HEK293 (cell line): ENCODE measurements at regions not wholly inside any gene's neighbourhood (a gene's known extent, or its start where the extent isn't known, plus 50 kb on each side); places are given as distances from the start of the nearest gene placed in this dataset.

Source experiments
- CTCF ChIA-PET: fragments of 350-600 bp; formaldehyde crosslinking; extraction: SDS; loops from one replicate; lab custom pipeline; 2021; ENCODE audit warnings: antibody characterized with exemption; lab: Yijun Ruan, JAX
- POLR2A ChIA-PET: fragments of 300-600 bp; formaldehyde crosslinking; extraction: SDS; loops from one replicate; lab custom pipeline; 2020; ENCODE audit warnings: antibody characterized with exemption, inconsistent platforms; lab: Yijun Ruan, JAX
- H3K27ac ChIP-seq: fragments of 200-500 bp; sonication (Bioruptor generic); 2 replicates; pipeline ENCODE4 v1.5.1; 2014; ENCODE audit warnings: low read depth, low read length, control low read depth, inconsistent platforms; ENCODE audit errors: extremely low read depth
- H3K36me3 ChIP-seq, 2 experiments: fragments of 200-500 bp in 1 of 2; sonication (Bioruptor generic) in 1 of 2; 1 replicate in 1 of 2; 2 replicates in 1 of 2; pipeline ENCODE4 v1.5.1; 2014 to 2017; ENCODE audit warnings: inconsistent platforms in 2 of 2, low read length in 2 of 2; ENCODE audit not compliant: control insufficient read depth in 2 of 2, insufficient read depth in 1 of 2
- H3K4me1 ChIP-seq: fragments of 200-500 bp; sonication (Bioruptor generic); 2 replicates; pipeline ENCODE4 v1.5.1; 2014; ENCODE audit warnings: mild to moderate bottlenecking, low read length, inconsistent platforms; ENCODE audit not compliant: control insufficient read depth, insufficient read depth
- H3K4me3 ChIP-seq: 2 replicates; pipeline ENCODE4 v1.5.1; 2011; ENCODE audit warnings: low read depth, mild to moderate bottlenecking, control low read depth, low read length, moderate library complexity
- H3K9me3 ChIP-seq: fragments of 200-500 bp; sonication (Bioruptor generic); 2 replicates; pipeline ENCODE4 v1.5.1; 2014; ENCODE audit warnings: low read depth, low read length, inconsistent platforms; ENCODE audit not compliant: control insufficient read depth, insufficient read depth
- HIC1 ChIP-seq: fragments of 450-650 bp; formaldehyde crosslinking; IDR thresholded peaks from 2 replicates; pipeline ENCODE4 v1.5.1; 2016; ENCODE audit warnings: missing biosample characterization, missing genetic modification characterization
- IKZF3 ChIP-seq: fragments of 450-650 bp; IDR thresholded peaks from 2 replicates; pipeline ENCODE4 v1.5.0; 2018; ENCODE audit warnings: missing biosample characterization, mild to moderate bottlenecking, missing genetic modification characterization, moderate library complexity
- KLF17 ChIP-seq: fragments of 450-650 bp; formaldehyde crosslinking; IDR thresholded peaks from 2 replicates; pipeline ENCODE4 v1.5.1; 2016; ENCODE audit warnings: missing biosample characterization, missing genetic modification characterization
- MEIS1 ChIP-seq: sonication (generic); formaldehyde crosslinking; IDR thresholded peaks from 2 replicates; pipeline ENCODE4 v1.8.1; 2022; ENCODE audit warnings: missing genetic modification reagents, mild to moderate bottlenecking, borderline replicate concordance
- SCRT2 ChIP-seq: fragments of 450-650 bp; formaldehyde crosslinking; IDR thresholded peaks from 2 replicates; pipeline ENCODE4 v1.5.1; 2016; ENCODE audit warnings: missing biosample characterization, missing genetic modification characterization
- SP7 ChIP-seq: fragments of 450-650 bp; formaldehyde crosslinking; IDR thresholded peaks from 2 replicates; pipeline ENCODE4 v1.5.1; 2016; ENCODE audit warnings: missing biosample characterization, missing genetic modification characterization
- TRIM28 ChIP-seq: IDR thresholded peaks from 2 replicates; pipeline ENCODE4 v1.6.1; 2011; ENCODE audit warnings: low read length, control low read depth, borderline replicate concordance
- ZBTB1 ChIP-seq: fragments of 450-650 bp; formaldehyde crosslinking; IDR thresholded peaks from 2 replicates; pipeline ENCODE4 v1.5.1; 2016; ENCODE audit warnings: missing biosample characterization, missing genetic modification characterization
- ZBTB48 ChIP-seq: fragments of 450-650 bp; formaldehyde crosslinking; IDR thresholded peaks from 2 replicates; pipeline ENCODE4 v1.5.1; 2016; ENCODE audit warnings: missing biosample characterization, missing genetic modification characterization
- ZFP69B ChIP-seq: fragments of 450-650 bp; formaldehyde crosslinking; IDR thresholded peaks from 2 replicates; pipeline ENCODE4 v1.5.1; 2016; ENCODE audit warnings: missing biosample characterization, missing genetic modification characterization
- ZNF148 ChIP-seq: fragments of 450-650 bp; formaldehyde crosslinking; IDR thresholded peaks from 2 replicates; pipeline ENCODE4 v1.5.0; 2017; ENCODE audit warnings: missing biosample characterization, missing genetic modification characterization, borderline replicate concordance
- ZNF19 ChIP-seq: fragments of 450-650 bp; formaldehyde crosslinking; IDR thresholded peaks from 2 replicates; pipeline ENCODE4; 2016; ENCODE audit warnings: missing biosample characterization, missing genetic modification characterization, low read depth
- ZNF23 ChIP-seq: fragments of 450-650 bp; formaldehyde crosslinking; IDR thresholded peaks from 2 replicates; pipeline ENCODE4 v1.5.1; 2016; ENCODE audit warnings: missing biosample characterization, missing genetic modification characterization, borderline replicate concordance
- ZNF24 ChIP-seq: fragments of 450-650 bp; formaldehyde crosslinking; IDR thresholded peaks from 2 replicates; pipeline ENCODE4 v1.5.1; 2016; ENCODE audit warnings: missing biosample characterization, missing genetic modification characterization
- ZNF248 ChIP-seq: fragments of 450-650 bp; formaldehyde crosslinking; IDR thresholded peaks from 2 replicates; pipeline ENCODE4 v1.5.1; 2017; ENCODE audit warnings: missing biosample characterization, missing genetic modification characterization
- ZNF266 ChIP-seq: fragments of 450-650 bp; formaldehyde crosslinking; IDR thresholded peaks from 2 replicates; pipeline ENCODE4 v1.5.1; 2016; ENCODE audit warnings: missing biosample characterization, missing genetic modification characterization, low read depth
- ZNF274 ChIP-seq, 2 experiments: fragments of 200-500 bp in 1 of 2; fragments of 450-650 bp in 1 of 2; sonication (Bioruptor generic) in 1 of 2; formaldehyde crosslinking in 1 of 2; IDR thresholded peaks; 2 replicates each; pipeline versions ENCODE4 v1.5.1 to v1.6.1; 2014 to 2016; ENCODE audit warnings: borderline replicate concordance in 1 of 2, inconsistent platforms in 1 of 2, low read length in 1 of 2, missing biosample characterization in 1 of 2, missing genetic modification characterization in 1 of 2
- ZNF341 ChIP-seq: fragments of 450-650 bp; formaldehyde crosslinking; IDR thresholded peaks from 2 replicates; pipeline ENCODE4; 2016; ENCODE audit warnings: low read depth, missing biosample characterization, missing genetic modification characterization
- ZNF366 ChIP-seq: fragments of 450-650 bp; formaldehyde crosslinking; conservative IDR thresholded peaks from 2 replicates; pipeline ENCODE4 v1.5.1; 2016; ENCODE audit warnings: missing biosample characterization, missing genetic modification characterization
- ZNF37A ChIP-seq: fragments of 450-650 bp; IDR thresholded peaks from 2 replicates; pipeline ENCODE4 v1.5.1; 2018; ENCODE audit warnings: missing biosample characterization, missing genetic modification characterization
- ZNF544 ChIP-seq: fragments of 450-650 bp; formaldehyde crosslinking; IDR thresholded peaks from 2 replicates; pipeline ENCODE4 v1.5.0; 2017; ENCODE audit warnings: missing biosample characterization, missing genetic modification characterization
- ZNF555 ChIP-seq: fragments of 450-650 bp; formaldehyde crosslinking; conservative IDR thresholded peaks from 2 replicates; pipeline ENCODE4 v1.5.1; 2017; ENCODE audit warnings: missing biosample characterization, mild to moderate bottlenecking, missing genetic modification characterization, inconsistent platforms
- ZNF561 ChIP-seq: fragments of 450-650 bp; IDR thresholded peaks from 2 replicates; pipeline ENCODE4 v1.5.1; 2018; ENCODE audit warnings: missing biosample characterization, missing genetic modification characterization, borderline replicate concordance
- ZNF571 ChIP-seq: fragments of 450-650 bp; formaldehyde crosslinking; IDR thresholded peaks from 2 replicates; pipeline ENCODE4 v1.5.0; 2017; ENCODE audit warnings: missing biosample characterization, missing genetic modification characterization
- ZNF585B ChIP-seq: fragments of 450-650 bp; formaldehyde crosslinking; IDR thresholded peaks from 2 replicates; pipeline ENCODE4 v1.5.1; 2016; ENCODE audit warnings: missing biosample characterization, missing genetic modification characterization
- ZNF610 ChIP-seq: fragments of 450-650 bp; formaldehyde crosslinking; IDR thresholded peaks from 2 replicates; pipeline ENCODE4 v1.5.1; 2016; ENCODE audit warnings: missing biosample characterization, missing genetic modification characterization, borderline replicate concordance
- TF ChIP-seq, protein P1 (sequence below): fragments of 450-650 bp; formaldehyde crosslinking; optimal IDR thresholded peaks from 2 replicates; pipeline ENCODE3; 2016; ENCODE audit warnings: missing biosample characterization, mild to moderate bottlenecking, missing genetic modification characterization
- TF ChIP-seq, protein P2 (sequence below): fragments of 450-650 bp; formaldehyde crosslinking; IDR thresholded peaks from 2 replicates; pipeline ENCODE4 v1.5.1; 2016; ENCODE audit warnings: missing biosample characterization, missing genetic modification characterization, low read depth

DNA sequence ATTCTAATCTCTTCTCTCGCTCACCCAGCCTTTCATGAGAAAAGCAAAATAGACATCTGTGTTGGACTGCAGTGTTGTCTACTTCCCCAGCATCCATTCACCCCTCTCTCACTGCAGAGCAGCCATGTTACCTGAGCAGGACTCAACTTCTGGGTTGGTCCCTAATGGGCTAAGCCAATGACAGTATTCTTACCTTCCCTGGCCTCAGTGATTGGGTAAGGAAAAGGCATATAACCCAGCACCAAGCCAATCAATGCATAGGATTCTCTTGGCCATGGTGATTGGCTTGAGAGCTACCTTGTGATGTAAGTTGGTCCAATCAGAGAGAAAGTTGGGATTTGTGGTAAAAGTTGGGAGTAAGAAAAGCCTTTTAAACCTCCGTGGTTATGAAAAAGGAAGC is 99.8 kb upstream of the NECTIN1 start:
- TF ChIP-seq ZNF266 = no peak
- no peak for TF ChIP-seq ZNF37A (tag by site-specific recombination)
- TF ChIP-seq, protein P1, sequence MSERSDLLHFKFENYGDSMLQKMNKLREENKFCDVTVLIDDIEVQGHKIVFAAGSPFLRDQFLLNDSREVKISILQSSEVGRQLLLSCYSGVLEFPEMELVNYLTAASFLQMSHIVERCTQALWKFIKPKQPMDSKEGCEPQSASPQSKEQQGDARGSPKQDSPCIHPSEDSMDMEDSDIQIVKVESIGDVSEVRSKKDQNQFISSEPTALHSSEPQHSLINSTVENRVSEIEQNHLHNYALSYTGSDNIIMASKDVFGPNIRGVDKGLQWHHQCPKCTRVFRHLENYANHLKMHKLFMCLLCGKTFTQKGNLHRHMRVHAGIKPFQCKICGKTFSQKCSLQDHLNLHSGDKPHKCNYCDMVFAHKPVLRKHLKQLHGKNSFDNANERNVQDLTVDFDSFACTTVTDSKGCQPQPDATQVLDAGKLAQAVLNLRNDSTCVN (tag by site-specific recombination) = no peak
- no peak for TF ChIP-seq ZNF24 (tag by site-specific recombination)
- no peak for TF ChIP-seq ZNF248 (tag by site-specific recombination)
- TF ChIP-seq ZNF366 (tag by site-specific recombination) = no peak
- no peak for TF ChIP-seq ZNF544
- no peak for TF ChIP-seq TRIM28
- no peak for TF ChIP-seq SCRT2
- TF ChIP-seq MEIS1 (CRISPR knock-in tag) = no peak
- TF ChIP-seq ZNF341 = no peak
- no peak for TF ChIP-seq SP7 (tag by site-specific recombination)
- no peak for TF ChIP-seq ZNF148 (tag by site-specific recombination)
- no peak for TF ChIP-seq ZNF585B
- no peak for TF ChIP-seq ZNF561 (tag by site-specific recombination)
- TF ChIP-seq, all 188 proteins: peak for 0
- no peak overlapping the region for H3K27ac ChIP-seq
- H3K9me3 ChIP-seq = no peaks in the 10 kb centered on the region
- ChIA-PET POLR2A (no interaction called here), CTCF (interaction anchor here (0.9 kb wide), 1 partner anchor 279 kb away, joined by 3 read pairs; no protein-coding TSS in a partner anchor)
- no peaks in the 10 kb centered on the region for H3K36me3 ChIP-seq
- no peaks in the 10 kb centered on the region; the same call in 1 of the 2 replicates for H3K4me1 ChIP-seq
- H3K4me3 ChIP-seq = no peak overlapping the region

- Histone ChIP-seq H3K4me3 (no peak overlapping the region), H3K9me3 (no peaks in the 10 kb centered on the region), H3K4me1 (no peaks in the 10 kb centered on the region; the same call in 1 of the 2 replicates), H3K27ac (no peak overlapping the region), H3K36me3 (no peaks in the 10 kb centered on the region)
- POLR2A ChIA-PET = no interaction called here
- CTCF ChIA-PET = no interaction called here
- TF ChIP-seq ZNF274 (IDR thresholded peaks at IDR 0.05; ENCODE audit: low read length) = no peak
- TF ChIP-seq ZNF274 (tag by site-specific recombination; IDR thresholded peaks at IDR 0.05; ENCODE audit: borderline replicate concordance) = no peak
- no peak for TF ChIP-seq ZNF555
- TF ChIP-seq, protein P2, sequence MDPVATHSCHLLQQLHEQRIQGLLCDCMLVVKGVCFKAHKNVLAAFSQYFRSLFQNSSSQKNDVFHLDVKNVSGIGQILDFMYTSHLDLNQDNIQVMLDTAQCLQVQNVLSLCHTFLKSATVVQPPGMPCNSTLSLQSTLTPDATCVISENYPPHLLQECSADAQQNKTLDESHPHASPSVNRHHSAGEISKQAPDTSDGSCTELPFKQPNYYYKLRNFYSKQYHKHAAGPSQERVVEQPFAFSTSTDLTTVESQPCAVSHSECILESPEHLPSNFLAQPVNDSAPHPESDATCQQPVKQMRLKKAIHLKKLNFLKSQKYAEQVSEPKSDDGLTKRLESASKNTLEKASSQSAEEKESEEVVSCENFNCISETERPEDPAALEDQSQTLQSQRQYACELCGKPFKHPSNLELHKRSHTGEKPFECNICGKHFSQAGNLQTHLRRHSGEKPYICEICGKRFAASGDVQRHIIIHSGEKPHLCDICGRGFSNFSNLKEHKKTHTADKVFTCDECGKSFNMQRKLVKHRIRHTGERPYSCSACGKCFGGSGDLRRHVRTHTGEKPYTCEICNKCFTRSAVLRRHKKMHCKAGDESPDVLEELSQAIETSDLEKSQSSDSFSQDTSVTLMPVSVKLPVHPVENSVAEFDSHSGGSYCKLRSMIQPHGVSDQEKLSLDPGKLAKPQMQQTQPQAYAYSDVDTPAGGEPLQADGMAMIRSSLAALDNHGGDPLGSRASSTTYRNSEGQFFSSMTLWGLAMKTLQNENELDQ (tag by site-specific recombination) = no peak
- TF ChIP-seq ZNF23 (tag by site-specific recombination) = no peak
- no peak for TF ChIP-seq ZFP69B (tag by site-specific recombination)
- TF ChIP-seq HIC1 (tag by site-specific recombination) = no peak
- no peak for TF ChIP-seq ZBTB48 (tag by site-specific recombination)
- TF ChIP-seq ZNF610 = no peak
- TF ChIP-seq KLF17 (tag by site-specific recombination) = no peak
- TF ChIP-seq IKZF3 (tag by site-specific recombination) = no peak
- TF ChIP-seq ZNF571 = no peak
- TF ChIP-seq ZBTB1 (tag by site-specific recombination) = no peak
- no peak for TF ChIP-seq ZNF19 (tag by site-specific recombination)
These were observed 99.0 kb upstream of the NECTIN1 start for GRCh38 chr11:119828006-119828405.
